Natural killer cell (primary cell): ENCODE measurements at regions not wholly inside any gene's neighbourhood (a gene's known extent, or its start where the extent isn't known, plus 50 kb on each side); places are given as distances from the start of the nearest gene placed in this dataset.

Experiments
- ATAC-seq, 3 donors: fragments of 150-1000 bp in 2 of 3; fragments of 200-7000 bp in 1 of 3; cut with Tn5 transposase; 1 replicate in 1 of 3; 2 replicates in 2 of 3; pipeline ENCODE4 v1.10.0; 2021; ENCODE audit warnings: mild to moderate bottlenecking in 2 of 3, moderate library complexity in 2 of 3
- DNase-seq, 2 donors: peaks; one replicate each; pipeline versions ENCODE4 v3.0.0 to v3.0.0-alpha.2; 2013 to 2021; ENCODE audit warnings: mixed read lengths in 1 of 2
- H3K27ac ChIP-seq: one replicate; pipeline ENCODE4 v1.5.1; 2013; ENCODE audit warnings: mild to moderate bottlenecking, low read length
- H3K27me3 ChIP-seq: one replicate; pipeline ENCODE4 v1.6.1; 2013; ENCODE audit warnings: low read length; ENCODE audit not compliant: control insufficient read depth, insufficient read depth
- H3K36me3 ChIP-seq: one replicate; pipeline ENCODE4 v1.6.1; 2013; ENCODE audit warnings: low read length; ENCODE audit not compliant: control insufficient read depth, insufficient read depth
- H3K4me1 ChIP-seq: one replicate; pipeline ENCODE4 v1.6.1; 2013; ENCODE audit warnings: low read length; ENCODE audit not compliant: control insufficient read depth, insufficient read depth
- H3K4me3 ChIP-seq: one replicate; pipeline ENCODE4 v1.5.1; 2013; ENCODE audit warnings: low read length
- H3K9me3 ChIP-seq: one replicate; pipeline ENCODE4 v1.6.1; 2013; ENCODE audit warnings: low read length; ENCODE audit not compliant: control insufficient read depth, insufficient read depth
- H3K27ac Mint-ChIP-seq, 2 donors: one replicate each; pipeline ENCODE4 v1.8.0; 2022; ENCODE audit warnings: mild to moderate bottlenecking in 2 of 2, mixed read lengths in 2 of 2, moderate library complexity in 1 of 2
- H3K27me3 Mint-ChIP-seq, 2 donors: one replicate each; pipeline ENCODE4 v1.8.0; 2022; ENCODE audit warnings: low read depth in 2 of 2, mixed read lengths in 2 of 2
- H3K36me3 Mint-ChIP-seq: one replicate; pipeline ENCODE4 v1.8.0; 2022; ENCODE audit warnings: mixed read lengths
- H3K4me1 Mint-ChIP-seq, 2 donors: one replicate each; pipeline ENCODE4 v1.8.0; 2022; ENCODE audit warnings: mixed read lengths in 2 of 2
- H3K4me3 Mint-ChIP-seq: one replicate; pipeline ENCODE4 v1.8.0; 2022; ENCODE audit warnings: mild to moderate bottlenecking, moderate library complexity, mixed read lengths
- H3K9me3 Mint-ChIP-seq, 2 donors: one replicate each; pipeline ENCODE4 v1.8.0; 2022; ENCODE audit warnings: mixed read lengths in 2 of 2
- WGBS: methylation state at CpG from one replicate; pipeline ENCODE4 v1.1.7; 2013; ENCODE audit warnings: missing lambda C conversion rate; ENCODE audit not compliant: insufficient coverage; 5-methylcytosine and 5-hydroxymethylcytosine counted together
- intact Hi-C: fragments of 100-400 bp; cut with micrococcal nuclease; formaldehyde crosslinking; loops from one replicate; pipeline ENCODE4 v1.14.2; 2022
- TF ChIP-seq, protein P1 (sequence below): fragments of 200-600 bp; IDR thresholded peaks from one replicate; pipeline ENCODE4 v1.8.0; 2022; ENCODE audit warnings: antibody characterized with exemption

GRCh38 chr2:11099122-11100065 is 55.9 kb upstream of the SLC66A3 start:
- 93% methylated on average over 14 of the region's 14 CpGs for WGBS
- H3K4me1 Mint-ChIP-seq: no peaks in the 10 kb centered on the region
- ATAC-seq (no peak), DNase-seq (no peak)
- Histone ChIP-seq H3K27me3 (no peaks in the 10 kb centered on the region), H3K9me3 (no peaks in the 10 kb centered on the region), H3K36me3 (no peaks in the 10 kb centered on the region), H3K27ac (no peak overlapping the region), H3K4me3 (no peak overlapping the region), H3K4me1 (no peaks in the 10 kb centered on the region)
- peaks cover 0 to 6% of the 10 kb centered on the region in 2 donors for H3K27me3 Mint-ChIP-seq
- H3K4me3 Mint-ChIP-seq: no peak overlapping the region
- no peak overlapping the region for H3K27ac Mint-ChIP-seq
- no peaks in the 10 kb centered on the region for H3K36me3 Mint-ChIP-seq
- H3K9me3 Mint-ChIP-seq: no peaks in the 10 kb centered on the region
- TF ChIP-seq, protein P1, sequence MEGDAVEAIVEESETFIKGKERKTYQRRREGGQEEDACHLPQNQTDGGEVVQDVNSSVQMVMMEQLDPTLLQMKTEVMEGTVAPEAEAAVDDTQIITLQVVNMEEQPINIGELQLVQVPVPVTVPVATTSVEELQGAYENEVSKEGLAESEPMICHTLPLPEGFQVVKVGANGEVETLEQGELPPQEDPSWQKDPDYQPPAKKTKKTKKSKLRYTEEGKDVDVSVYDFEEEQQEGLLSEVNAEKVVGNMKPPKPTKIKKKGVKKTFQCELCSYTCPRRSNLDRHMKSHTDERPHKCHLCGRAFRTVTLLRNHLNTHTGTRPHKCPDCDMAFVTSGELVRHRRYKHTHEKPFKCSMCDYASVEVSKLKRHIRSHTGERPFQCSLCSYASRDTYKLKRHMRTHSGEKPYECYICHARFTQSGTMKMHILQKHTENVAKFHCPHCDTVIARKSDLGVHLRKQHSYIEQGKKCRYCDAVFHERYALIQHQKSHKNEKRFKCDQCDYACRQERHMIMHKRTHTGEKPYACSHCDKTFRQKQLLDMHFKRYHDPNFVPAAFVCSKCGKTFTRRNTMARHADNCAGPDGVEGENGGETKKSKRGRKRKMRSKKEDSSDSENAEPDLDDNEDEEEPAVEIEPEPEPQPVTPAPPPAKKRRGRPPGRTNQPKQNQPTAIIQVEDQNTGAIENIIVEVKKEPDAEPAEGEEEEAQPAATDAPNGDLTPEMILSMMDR: no peak
- intact Hi-C loops: no loop called here

DNA sequence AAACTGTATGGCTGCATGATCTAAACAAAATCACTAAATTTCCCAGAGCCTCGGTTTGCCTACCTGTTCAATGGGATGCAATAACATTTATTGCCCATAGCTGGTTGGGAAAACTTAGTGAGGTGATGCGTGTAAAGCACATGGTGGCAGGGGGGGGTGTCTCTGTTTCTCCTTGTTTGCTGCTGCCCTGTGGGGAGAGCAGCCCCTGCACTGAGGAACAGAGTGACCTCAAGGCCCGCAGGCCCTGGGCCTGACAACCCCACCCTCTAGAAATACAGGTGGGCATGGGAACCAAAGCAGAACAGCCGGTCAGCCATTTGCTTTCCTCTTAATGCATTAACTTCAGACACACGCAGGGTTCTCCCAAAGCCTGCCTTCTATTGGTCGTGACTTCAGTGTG is 55.1 kb upstream of the SLC66A3 start:
- Histone ChIP-seq H3K4me3 (no peak overlapping the region), H3K9me3 (no peaks in the 10 kb centered on the region), H3K27ac (no peak overlapping the region), H3K36me3 (no peaks in the 10 kb centered on the region), H3K27me3 (no peaks in the 10 kb centered on the region), H3K4me1 (no peaks in the 10 kb centered on the region)
- Mint-ChIP-seq H3K27me3 (peaks cover 0 to 9% of the 10 kb centered on the region in 2 donors), H3K27ac (no peak overlapping the region), H3K4me3 (no peak overlapping the region), H3K4me1 (no peaks in the 10 kb centered on the region), H3K9me3 (no peaks in the 10 kb centered on the region), H3K36me3 (no peaks in the 10 kb centered on the region)
- DNase-seq (no peak), ATAC-seq (no peak)
- intact Hi-C loops: no loop called here
- TF ChIP-seq, protein P1: no peak
- WGBS: 89% methylated on average over 6 of the region's 6 CpGs

DNA sequence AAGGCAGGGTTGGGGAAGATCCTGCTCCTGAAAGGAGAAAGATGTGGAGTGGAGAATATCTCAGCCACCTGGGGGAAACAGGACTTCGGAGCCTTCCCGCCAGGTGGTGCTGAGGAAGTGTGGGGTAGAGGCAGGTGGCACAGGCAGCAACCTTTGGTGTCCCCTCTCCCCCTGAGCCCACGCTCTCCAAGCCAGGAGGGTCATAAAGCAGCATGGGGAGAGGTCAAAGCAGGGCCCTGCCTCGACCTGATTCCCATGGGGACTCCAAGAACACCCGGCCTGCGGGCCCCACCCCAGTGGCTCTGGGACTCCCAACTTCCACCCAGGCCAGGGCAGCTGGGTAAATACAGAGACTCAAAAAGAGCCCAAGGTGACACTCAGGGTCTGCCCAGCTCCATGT is 54.3 kb upstream of the SLC66A3 start:
- H3K36me3 Mint-ChIP-seq: no peaks in the 10 kb centered on the region
- no peak overlapping the region for H3K4me3 Mint-ChIP-seq
- ATAC-seq (no peak), DNase-seq (no peak)
- no peak overlapping the region for H3K4me3 ChIP-seq
- no peaks in the 10 kb centered on the region for H3K9me3 ChIP-seq
- WGBS: 90% methylated on average over 6 of the region's 6 CpGs
- H3K4me1 ChIP-seq: no peaks in the 10 kb centered on the region
- no peaks in the 10 kb centered on the region for H3K9me3 Mint-ChIP-seq
- no peaks in the 10 kb centered on the region for H3K27me3 ChIP-seq
- no peak overlapping the region for H3K27ac ChIP-seq
- H3K4me1 Mint-ChIP-seq: no peaks in the 10 kb centered on the region
- H3K27ac Mint-ChIP-seq: no peak overlapping the region
- H3K36me3 ChIP-seq: no peaks in the 10 kb centered on the region
- TF ChIP-seq, protein P1: no peak
- peaks cover 0 to 9% of the 10 kb centered on the region in 2 donors for H3K27me3 Mint-ChIP-seq
- intact Hi-C loops: no loop called here
